ENCODE measurements at regions not wholly inside any gene's neighbourhood (a gene's known extent, or its start where the extent isn't known, plus 50 kb on each side); places are given as distances from the start of the nearest gene placed in this dataset.
"Not testable (repeated sequence)": the region's sequence is repeated elsewhere in the genome, so short reads cannot be mapped to it uniquely, and the experiment has no call there.

DNA sequence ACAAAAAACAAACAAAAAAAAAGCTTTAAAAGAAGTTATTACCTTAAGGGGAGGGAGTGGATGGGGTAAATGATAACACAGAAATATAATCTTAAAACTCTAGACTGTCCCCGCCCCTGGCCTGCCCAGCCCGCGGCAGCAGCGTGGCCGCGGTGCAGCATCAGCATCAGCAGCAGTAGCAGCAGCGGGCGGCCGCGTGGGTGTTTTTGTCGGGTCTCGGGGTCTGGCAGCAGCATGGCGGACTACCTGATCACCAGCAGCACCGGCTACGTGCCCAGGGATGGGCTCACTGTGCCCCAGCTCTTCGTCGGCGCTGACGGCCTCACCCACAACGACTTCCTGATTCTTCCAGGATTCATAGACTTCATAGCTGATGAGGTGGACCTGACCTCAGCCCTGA is 80.0 kb upstream of the ANKRD28 start:
- Mint-ChIP-seq H3K9me3 (no peaks in the 10 kb centered on the region), H3K36me3 (ENCODE audit: low read depth) (peaks cover 2% of the 10 kb centered on the region)
- TF ChIP-seq, protein P1, sequence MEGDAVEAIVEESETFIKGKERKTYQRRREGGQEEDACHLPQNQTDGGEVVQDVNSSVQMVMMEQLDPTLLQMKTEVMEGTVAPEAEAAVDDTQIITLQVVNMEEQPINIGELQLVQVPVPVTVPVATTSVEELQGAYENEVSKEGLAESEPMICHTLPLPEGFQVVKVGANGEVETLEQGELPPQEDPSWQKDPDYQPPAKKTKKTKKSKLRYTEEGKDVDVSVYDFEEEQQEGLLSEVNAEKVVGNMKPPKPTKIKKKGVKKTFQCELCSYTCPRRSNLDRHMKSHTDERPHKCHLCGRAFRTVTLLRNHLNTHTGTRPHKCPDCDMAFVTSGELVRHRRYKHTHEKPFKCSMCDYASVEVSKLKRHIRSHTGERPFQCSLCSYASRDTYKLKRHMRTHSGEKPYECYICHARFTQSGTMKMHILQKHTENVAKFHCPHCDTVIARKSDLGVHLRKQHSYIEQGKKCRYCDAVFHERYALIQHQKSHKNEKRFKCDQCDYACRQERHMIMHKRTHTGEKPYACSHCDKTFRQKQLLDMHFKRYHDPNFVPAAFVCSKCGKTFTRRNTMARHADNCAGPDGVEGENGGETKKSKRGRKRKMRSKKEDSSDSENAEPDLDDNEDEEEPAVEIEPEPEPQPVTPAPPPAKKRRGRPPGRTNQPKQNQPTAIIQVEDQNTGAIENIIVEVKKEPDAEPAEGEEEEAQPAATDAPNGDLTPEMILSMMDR (IDR thresholded peaks at IDR 0.05), result no peak

DNA sequence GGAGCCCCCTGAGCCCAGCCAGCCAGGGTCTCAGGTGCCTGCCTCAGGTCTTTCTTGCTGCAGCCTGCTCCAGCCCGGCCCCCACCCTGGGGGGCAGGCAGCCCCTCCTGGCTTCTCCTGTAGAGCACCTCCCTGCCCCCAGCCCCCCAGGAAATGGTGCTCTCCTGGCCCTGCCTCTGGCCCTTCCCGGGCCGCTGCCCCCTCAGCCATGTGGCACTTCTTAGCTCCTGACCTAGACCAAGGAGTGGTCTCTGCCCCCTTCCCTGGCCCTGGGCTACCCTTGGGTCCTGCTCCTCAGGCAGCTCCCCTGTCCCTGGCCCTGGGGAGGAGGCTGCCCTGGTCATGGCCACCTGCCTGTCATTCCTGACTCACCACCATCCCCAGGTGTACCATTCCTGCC is 82.0 kb upstream of the ANKRD28 start:
- DNase-seq; H3K4me3 Mint-ChIP-seq; CTCF ChIA-PET; H3K27me3 Mint-ChIP-seq; POLR2A ChIA-PET; ATAC-seq (ENCODE audit: low read depth); H3K9me3 Mint-ChIP-seq; H3K4me1 Mint-ChIP-seq; intact Hi-C loops (cut with micrococcal nuclease); H3K27ac Mint-ChIP-seq; H3K36me3 Mint-ChIP-seq (ENCODE audit: low read depth): not testable (repeated sequence)

More for the DNA sequence above, 80.0 kb upstream of the ANKRD28 start:
- Mint-ChIP-seq H3K4me1 (no peaks in the 10 kb centered on the region), H3K27ac (no peak overlapping the region), H3K4me3 (no peak overlapping the region), H3K27me3 (no peaks in the 10 kb centered on the region)
- DNase-seq (no peak), ATAC-seq (ENCODE audit: low read depth) (no peak)
- POLR2A ChIA-PET, result no interaction called here
- CTCF ChIA-PET, result no interaction called here
- intact Hi-C loops (cut with micrococcal nuclease), result no loop called here

DNA sequence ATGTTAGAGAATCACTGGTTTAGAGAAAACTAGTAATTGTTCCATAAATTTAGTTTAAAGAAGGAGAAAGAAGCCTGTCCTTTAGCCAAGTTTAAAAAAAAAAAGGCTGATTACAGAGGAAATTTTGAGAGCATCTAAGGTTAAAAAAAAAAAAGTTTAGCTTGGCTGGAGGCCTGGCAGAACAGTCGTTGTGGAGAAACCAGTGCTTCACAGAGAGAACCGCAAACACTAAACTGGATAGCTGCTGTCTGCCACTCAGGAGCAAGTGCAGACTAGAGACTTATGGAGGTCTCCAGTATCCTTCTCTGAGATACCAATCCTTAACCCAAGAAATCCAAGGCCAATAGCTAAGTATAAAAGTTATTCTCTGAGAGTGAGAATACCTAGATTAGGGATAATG is 84.8 kb upstream of the ANKRD28 start:
- CTCF ChIA-PET, result no interaction called here

DNA sequence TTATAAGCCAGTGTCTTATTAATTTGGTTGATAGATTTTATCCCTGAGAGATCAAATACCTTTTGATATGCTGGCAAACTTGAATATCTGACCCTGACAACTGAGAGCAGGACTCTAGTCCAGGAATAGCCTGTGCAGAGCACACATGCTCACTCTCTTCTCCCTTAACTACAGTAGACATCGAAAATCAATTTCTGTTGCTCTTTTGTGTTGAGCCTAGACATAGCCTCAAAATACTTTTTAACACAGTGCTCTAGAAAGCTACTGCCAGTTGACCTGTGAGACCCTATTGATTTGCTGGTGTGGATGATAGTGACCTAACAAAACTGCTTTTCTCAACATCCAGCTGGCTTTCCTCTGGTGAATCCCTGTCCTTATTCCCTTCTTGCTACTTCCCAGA is 86.4 kb upstream of the ANKRD28 start:
- DNase-seq (no peak), ATAC-seq (ENCODE audit: low read depth) (no peak)
- TF ChIP-seq, protein P1 (IDR thresholded peaks at IDR 0.05), result no peak
- Mint-ChIP-seq H3K36me3 (ENCODE audit: low read depth) (no peaks in the 10 kb centered on the region), H3K27ac (no peak overlapping the region), H3K9me3 (peaks cover 9% of the 10 kb centered on the region), H3K27me3 (no peaks in the 10 kb centered on the region), H3K4me3 (no peak overlapping the region), H3K4me1 (no peaks in the 10 kb centered on the region)
- intact Hi-C loops (cut with micrococcal nuclease), result no loop called here
- ChIA-PET CTCF (no interaction called here), POLR2A (interaction anchor here (0.5 kb wide), 1 partner anchor 1134 kb away, joined by 6 read pairs; no protein-coding TSS in a partner anchor)

More for the DNA sequence above, 84.8 kb upstream of the ANKRD28 start:
- intact Hi-C loops (cut with micrococcal nuclease), result no loop called here
- TF ChIP-seq, protein P1 (IDR thresholded peaks at IDR 0.05), result no peak
- Mint-ChIP-seq H3K9me3 (peaks cover 9% of the 10 kb centered on the region), H3K27me3 (no peaks in the 10 kb centered on the region), H3K4me3 (no peak overlapping the region), H3K36me3 (ENCODE audit: low read depth) (peaks cover 2% of the 10 kb centered on the region), H3K4me1 (no peaks in the 10 kb centered on the region), H3K27ac (no peak overlapping the region)
- DNase-seq (no peak), ATAC-seq (ENCODE audit: low read depth) (no peak)
- POLR2A ChIA-PET, result no interaction called here

DNA sequence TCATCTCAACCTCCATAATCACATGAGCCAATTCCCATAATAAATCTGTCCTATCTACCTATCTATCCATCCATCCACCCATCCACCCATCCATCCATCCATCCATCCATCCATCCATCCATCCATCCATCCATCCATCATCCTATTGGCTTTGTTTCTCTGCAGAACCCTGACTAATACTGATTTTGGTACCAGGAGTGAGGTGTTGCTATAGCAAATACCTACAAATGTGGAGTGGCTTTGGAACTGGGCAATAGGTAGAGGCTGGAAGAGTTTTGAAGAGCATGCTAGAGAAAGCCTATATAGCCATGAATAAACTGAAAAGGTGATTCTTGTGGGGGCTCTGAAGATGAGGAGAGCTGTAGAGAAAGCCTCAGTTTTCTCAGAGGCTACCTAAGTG is 88.7 kb upstream of the ANKRD28 start:
- ATAC-seq (ENCODE audit: low read depth) (no peak), DNase-seq (no peak)
- Mint-ChIP-seq H3K4me1 (no peaks in the 10 kb centered on the region), H3K27me3 (no peaks in the 10 kb centered on the region), H3K27ac (no peak overlapping the region), H3K36me3 (ENCODE audit: low read depth) (no peaks in the 10 kb centered on the region), H3K9me3 (peaks cover 9% of the 10 kb centered on the region), H3K4me3 (no peak overlapping the region)
- CTCF ChIA-PET, result no interaction called here
- TF ChIP-seq, protein P1 (IDR thresholded peaks at IDR 0.05), result no peak
- intact Hi-C loops (cut with micrococcal nuclease), result no loop called here
- POLR2A ChIA-PET, result no interaction called here

DNA sequence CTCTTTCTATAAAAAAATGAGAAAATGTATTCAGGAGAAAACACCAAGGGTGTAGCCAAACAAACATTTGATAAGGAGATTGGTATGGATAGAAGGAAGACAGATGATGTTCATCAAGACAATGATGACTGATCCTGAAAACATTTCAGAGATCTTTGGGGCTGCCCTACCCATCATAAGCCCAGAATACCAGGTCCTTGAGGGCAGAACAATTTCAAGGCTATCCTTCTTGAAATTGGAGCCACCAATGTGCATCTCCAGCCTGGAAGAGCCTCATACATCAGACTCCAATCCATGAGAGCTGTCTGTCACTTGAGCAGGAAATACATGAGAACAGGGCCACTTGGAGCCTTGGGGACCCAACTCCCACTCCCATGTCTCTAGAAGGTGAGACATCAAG is 89.5 kb upstream of the ANKRD28 start:
- no peak overlapping the region for H3K4me3 Mint-ChIP-seq
- H3K9me3 Mint-ChIP-seq, result peaks cover 9% of the 10 kb centered on the region
- no peaks in the 10 kb centered on the region for H3K4me1 Mint-ChIP-seq
- intact Hi-C loops (cut with micrococcal nuclease), result no loop called here
- no peaks in the 10 kb centered on the region for H3K36me3 Mint-ChIP-seq (ENCODE audit: low read depth)
- no peak overlapping the region for H3K27ac Mint-ChIP-seq
- ATAC-seq (ENCODE audit: low read depth), result no peak
- POLR2A ChIA-PET, result no interaction called here
- H3K27me3 Mint-ChIP-seq, result no peaks in the 10 kb centered on the region
- CTCF ChIA-PET, result no interaction called here
- DNase-seq, result no peak
- TF ChIP-seq, protein P1 (IDR thresholded peaks at IDR 0.05), result no peak

All from activated B cell treated with CpG ODN at 0.5 μM for 24 hours (primary cell).